T-helper 2 cell treated with Interferon-gamma antibody and Interleukin-4, amounts not matched to agents 100 ng/mL and 5 ng/mL, for 36 hours (primary cell): ENCODE measurements at regions not wholly inside any gene's neighbourhood (a gene's known extent, or its start where the extent isn't known, plus 50 kb on each side); places are given as distances from the start of the nearest gene placed in this dataset.

Experiments
- intact Hi-C: fragments of 100-400 bp; cut with micrococcal nuclease; formaldehyde crosslinking; loops from one replicate; pipeline ENCODE4 v1.15.1; 2023

DNA sequence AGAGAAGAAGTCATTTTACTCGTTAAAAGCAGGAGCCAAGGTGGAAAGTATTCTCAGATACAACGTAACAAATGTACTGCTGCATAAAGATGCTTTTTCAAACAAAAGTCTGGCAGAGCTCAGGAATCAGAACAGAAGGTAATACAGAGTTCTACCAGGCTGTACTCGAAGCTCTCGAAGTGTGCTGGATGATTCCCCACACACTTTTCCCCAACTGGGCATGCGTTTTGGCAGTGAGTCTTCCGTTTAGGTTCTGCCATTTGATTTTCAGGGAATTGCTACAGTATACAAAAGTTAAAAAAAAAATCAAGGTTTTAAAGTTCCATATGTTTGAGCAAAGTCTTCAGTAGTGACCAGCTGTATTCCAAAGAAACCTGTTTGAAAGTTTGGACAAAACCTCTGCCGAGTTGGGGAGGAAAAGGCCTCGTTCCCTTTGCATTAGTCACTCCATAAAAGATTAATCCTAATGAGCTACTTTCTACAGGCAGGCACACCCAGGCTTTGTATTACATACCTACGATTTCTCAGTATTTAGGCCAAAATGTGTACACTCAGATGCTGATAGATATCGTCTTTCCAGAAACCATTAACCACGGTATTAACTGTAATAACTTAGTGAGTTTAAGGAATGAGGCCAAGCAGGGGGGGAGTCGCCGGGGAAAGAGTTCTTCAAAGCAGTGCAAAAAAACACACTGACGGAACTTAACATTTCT, 477.1 kb downstream of the LMO4 start:
- intact Hi-C loops = no loop called here

- intact Hi-C loops = no loop called here
Measured at GRCh38 chr1:87806379-87807094, 477.9 kb downstream of the LMO4 start.

DNA sequence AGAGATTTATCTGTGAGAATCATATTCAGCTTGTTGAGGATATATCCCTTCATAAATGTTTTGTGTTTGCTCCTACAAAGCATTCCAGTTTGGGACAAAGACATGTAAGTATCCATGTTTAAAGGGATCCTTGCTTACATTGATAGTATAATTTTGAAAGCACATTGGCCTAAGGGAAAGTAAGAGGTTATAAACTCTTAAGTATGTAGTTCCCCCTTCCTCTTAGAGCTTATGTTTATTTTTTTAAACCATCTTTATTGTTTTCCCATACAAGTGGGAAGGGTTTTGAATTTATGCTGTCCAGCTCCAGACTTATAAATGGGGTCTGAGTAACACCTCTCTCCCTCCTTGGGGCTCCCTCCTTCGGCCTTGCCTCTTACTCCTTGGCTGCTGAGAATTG, 481.5 kb downstream of the LMO4 start:
- intact Hi-C loops = no loop called here

DNA sequence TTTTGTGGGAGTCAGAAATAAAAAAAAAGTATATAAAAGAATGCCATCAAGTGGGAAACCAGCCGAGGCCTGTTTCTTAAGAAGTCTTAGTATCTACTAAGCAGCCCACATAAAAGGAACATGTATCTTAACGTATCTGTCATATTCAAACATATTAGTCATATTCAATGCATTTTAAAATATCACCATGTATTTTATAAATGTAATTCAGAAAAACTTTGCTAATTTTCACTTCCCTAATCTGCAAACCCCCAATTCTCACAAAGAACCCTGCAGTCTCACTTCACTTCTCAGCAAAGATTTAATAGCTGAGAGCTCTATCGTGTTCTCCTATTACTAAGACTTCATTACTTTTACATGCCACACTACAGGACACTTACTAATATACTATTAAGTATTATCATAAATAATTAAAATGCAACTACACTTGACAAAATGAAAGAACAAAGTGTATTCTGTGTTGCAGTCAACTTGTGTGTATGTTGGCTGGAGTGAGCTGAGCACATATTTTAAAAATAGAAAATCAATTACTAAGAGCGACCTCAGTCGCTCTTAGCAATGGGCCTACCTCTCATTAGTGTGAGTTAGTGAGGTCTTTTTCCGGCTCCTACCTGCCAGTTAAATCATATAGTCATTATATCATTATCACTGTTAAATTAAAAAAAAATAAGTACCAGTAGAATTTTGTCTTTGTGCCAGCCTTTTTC, 484.3 kb downstream of the LMO4 start:
- intact Hi-C loops = no loop called here

DNA sequence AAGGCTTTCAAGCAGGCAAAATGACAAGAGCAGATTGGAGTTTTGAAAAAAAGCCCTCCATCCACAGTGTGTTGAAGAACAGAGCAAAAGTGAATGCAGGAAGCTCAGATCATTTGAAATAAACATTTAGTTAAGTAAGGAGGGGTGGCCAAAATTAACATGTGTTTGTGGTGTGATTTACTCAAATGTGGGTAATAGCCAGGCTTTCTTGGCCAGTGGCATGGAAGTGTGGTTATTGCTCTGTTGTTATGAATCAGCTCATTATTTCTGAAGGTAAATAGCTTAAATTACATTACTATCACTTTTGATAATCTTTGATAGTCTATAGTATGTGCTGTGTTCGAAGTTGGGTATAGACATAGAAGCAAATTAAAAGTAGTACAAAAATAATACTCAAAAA, 485.9 kb downstream of the LMO4 start:
- intact Hi-C loops = no loop called here

DNA sequence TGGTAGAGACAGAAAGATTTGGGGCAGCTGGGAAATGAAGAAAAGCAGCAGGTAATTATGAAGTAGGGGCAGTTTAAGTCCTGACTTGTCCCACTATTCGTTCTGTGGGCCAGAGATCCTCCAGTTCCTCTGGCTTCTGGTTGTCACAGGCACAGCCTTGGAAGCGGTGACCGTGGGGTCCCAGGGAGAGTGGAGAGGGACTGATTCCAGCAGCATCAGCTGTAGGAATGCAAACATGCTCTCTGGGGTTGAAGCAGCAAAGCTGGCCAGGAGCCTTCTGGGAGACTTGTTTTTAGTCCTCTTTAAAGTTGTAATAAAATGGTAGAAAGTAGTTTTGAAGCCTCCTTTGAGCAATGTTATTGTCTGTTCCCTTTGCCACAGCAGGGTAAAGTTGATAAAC, 488.0 kb downstream of the LMO4 start:
- intact Hi-C loops = no loop called here

DNA sequence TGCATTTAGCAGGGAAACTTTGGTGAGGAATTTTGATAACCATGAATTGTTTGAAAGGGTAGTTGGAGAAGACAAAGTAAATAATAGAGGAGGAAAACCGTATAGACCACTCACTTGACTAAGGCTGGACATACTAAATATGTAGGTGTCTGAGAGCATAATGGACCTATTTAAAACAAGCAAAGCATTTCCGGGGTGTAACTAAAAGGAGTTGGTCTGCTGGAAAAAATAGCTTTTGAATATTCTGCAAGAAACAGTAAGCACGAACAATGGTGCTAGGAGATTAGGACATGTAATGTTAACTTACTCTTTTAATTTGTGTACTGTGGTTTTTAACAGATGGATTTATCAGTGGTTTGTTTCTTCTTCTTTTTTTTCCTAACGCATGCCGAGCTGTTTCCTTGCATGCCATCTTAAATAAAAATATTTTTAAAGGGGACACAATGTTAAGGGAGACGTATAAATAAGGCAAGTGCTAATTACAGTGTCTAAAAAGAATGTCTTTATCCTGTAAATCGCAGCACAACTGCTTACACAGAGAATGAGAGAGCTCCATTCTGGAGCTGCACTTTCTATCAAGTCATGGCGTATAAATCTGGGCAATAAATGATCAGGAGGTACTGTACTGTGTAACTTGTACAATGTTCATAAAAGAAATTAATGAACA, 492.1 kb downstream of the LMO4 start:
- intact Hi-C loops = no loop called here

- intact Hi-C loops = no loop called here
Measured at GRCh38 chr1:87821335-87821697, 492.6 kb downstream of the LMO4 start.

GRCh38 chr1:87826681-87827251, 498.1 kb downstream of the LMO4 start:
- intact Hi-C loops = no loop called here

DNA sequence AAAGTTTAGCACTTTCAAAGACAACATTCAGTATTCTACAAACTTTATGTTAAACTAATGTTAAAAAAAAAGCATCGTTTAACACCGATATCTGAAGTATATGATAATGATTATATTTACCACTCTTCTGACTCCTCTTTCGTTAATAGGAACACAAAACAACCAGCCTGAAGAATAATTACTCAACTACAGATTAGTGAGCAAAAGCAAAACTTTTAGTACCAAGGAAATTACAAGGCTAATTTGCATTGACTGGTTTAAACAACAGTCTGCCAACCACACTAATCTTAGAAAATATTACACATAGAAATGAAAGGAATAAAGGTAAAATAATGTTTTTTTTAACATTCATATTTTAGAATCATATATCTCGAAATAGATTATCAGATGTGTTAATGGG, 500.7 kb downstream of the LMO4 start:
- intact Hi-C loops = no loop called here

DNA sequence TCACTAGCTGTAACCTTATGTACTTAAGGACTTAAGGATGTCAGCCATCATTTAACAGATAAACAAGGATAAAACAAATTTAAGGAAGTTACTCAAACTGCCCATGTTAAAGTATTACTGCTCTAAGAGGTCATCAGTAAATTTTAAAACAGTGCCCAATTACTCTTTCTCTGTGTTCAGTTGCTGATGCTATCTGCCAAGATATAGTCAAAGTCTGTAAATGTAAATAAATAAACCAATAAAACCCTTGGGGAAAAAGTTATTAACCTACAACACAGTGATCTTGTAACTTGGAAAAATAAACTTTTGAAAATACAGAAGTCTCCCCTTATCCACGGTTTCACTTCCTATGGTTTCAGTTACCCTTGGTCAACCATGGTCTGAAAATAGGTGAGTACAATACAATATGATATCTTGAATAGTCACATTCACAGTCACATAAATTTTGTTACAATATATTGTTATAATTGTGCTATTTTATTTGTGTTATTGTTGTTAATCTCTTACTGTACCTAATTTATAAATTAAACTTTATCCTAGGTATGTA, 501.8 kb downstream of the LMO4 start:
- intact Hi-C loops = no loop called here

- intact Hi-C loops = no loop called here
Measured at GRCh38 chr1:87833166-87833565, 504.5 kb downstream of the LMO4 start.

DNA sequence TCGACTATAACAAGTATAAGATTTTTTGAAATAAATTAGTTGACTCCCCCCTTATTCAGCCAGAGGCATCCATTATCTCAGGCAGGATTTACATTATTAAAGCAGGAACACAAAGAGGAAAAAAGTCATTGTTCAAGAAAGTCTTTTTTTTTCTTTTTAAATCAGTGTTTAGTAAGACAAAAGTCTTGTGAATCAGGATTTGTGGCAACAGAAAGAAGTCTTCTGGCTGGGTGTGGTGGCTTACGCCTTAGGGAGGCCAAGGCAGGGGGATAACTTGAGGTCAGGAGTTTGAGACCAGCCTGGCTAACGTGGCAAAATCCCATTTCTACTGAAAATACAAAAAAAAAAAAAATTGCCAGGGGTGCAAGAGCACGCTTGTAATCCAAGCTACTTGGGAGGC, 505.5 kb downstream of the LMO4 start:
- intact Hi-C loops = no loop called here

DNA sequence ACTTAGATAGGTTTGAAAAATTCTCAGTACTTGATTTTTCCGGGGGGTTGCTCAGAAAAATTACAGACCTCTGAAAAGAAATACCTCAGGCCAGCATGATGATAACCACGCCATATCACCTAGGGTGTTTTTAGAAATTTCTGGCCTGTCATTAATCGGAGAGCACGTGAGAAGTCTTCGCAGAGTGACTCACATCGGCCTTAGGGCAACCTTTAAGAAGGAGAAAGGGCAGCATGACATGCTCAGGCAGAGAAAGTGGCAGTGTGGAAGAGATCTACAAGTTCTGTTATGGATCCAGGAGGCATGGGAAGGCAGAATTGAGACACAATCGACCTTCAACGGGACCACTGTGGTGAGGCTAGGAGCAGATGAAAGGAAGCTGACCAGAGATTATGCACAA, 506.3 kb downstream of the LMO4 start:
- intact Hi-C loops = no loop called here

GRCh38 chr1:87840767-87841166, 512.1 kb downstream of the LMO4 start:
- intact Hi-C loops = no loop called here

GRCh38 chr1:87841332-87841731, 512.7 kb downstream of the LMO4 start:
- intact Hi-C loops = no loop called here

DNA sequence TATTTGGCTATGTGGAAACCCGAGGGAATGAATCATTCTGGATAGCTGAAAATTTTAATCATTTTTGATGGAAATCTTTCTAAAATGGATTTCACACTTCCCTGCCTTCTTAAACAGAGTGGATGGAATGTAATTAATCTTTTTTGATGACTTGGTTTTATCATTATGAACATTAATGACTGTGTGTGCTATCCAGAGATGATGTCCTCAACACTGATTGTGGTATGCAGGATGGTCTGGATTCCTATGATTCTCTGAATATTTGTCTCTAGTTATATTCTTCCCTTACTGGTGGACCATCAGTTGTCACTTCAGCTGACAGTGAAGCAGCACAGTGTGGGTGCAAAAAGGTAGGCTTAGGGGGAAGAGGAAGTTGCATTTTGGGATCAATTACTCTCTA, 513.5 kb downstream of the LMO4 start:
- intact Hi-C loops = no loop called here

GRCh38 chr1:87844251-87844650, 515.6 kb downstream of the LMO4 start:
- intact Hi-C loops = no loop called here

DNA sequence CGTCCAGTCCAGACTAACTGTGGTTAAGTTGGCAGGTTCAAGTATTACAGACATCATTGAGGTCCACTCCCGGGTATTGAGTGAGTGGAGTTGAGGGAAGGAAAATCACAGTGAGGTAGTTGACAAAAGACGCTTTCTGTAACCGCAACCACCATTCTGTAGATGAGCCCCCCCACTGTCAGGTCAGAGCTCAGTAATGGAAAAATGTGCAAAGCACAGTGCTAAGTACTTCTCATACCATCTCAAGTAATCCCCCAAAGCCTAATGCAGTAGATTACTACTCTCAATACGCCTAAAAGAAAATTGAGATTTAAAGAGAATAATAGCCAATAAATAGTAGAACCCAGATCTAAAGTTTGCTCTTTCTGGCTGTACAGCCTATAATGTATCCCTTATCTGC, 522.8 kb downstream of the LMO4 start:
- intact Hi-C loops = no loop called here

DNA sequence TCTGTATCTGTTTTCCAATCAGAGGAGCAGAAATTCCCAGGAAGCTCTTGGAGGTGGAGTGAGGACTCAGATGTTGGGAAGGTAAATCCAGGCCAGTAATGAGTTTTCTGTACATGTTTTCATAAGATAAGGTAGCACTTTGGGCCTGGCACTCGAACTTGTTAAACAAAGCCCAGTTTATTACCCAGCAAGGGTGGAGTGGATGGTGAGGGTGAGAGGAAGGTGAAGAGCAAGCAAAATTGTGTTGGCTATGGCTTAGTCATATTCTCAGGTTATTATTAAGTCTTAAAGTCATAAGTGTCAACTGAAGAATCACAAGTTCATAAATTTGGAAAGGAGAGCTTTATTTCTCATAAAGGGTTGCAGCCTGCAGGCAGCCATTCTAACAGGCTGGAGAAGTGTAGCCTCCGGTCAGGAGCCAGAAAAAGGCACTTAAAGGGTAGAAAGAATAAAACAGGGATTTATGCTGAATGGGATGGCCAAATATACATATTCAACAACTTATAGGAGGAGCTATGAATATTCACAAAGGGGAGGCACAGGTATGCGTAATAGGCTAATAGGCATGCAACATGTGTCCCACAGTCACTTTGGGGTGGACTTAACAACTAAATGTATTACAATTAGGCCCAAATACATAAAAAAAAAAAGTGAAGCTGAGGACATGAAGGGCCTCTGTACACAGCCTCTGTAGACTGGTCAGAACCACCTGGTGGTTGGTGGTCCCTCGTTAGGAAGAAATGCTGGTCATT, 523.9 kb downstream of the LMO4 start:
- intact Hi-C loops = no loop called here
